HEK293 (cell line): ENCODE measurements at regions not wholly inside any gene's neighbourhood (a gene's known extent, or its start where the extent isn't known, plus 50 kb on each side); places are given as distances from the start of the nearest gene placed in this dataset.

Source experiments
- CTCF ChIA-PET: fragments of 350-600 bp; formaldehyde crosslinking; extraction: SDS; loops from one replicate; lab custom pipeline; 2021; ENCODE audit warnings: antibody characterized with exemption; lab: Yijun Ruan, JAX
- POLR2A ChIA-PET: fragments of 300-600 bp; formaldehyde crosslinking; extraction: SDS; loops from one replicate; lab custom pipeline; 2020; ENCODE audit warnings: antibody characterized with exemption, inconsistent platforms; lab: Yijun Ruan, JAX
- H3K27ac ChIP-seq: fragments of 200-500 bp; sonication (Bioruptor generic); 2 replicates; pipeline ENCODE4 v1.5.1; 2014; ENCODE audit warnings: low read depth, low read length, control low read depth, inconsistent platforms; ENCODE audit errors: extremely low read depth
- H3K36me3 ChIP-seq, 2 experiments: fragments of 200-500 bp in 1 of 2; sonication (Bioruptor generic) in 1 of 2; 1 replicate in 1 of 2; 2 replicates in 1 of 2; pipeline ENCODE4 v1.5.1; 2014 to 2017; ENCODE audit warnings: inconsistent platforms in 2 of 2, low read length in 2 of 2; ENCODE audit not compliant: control insufficient read depth in 2 of 2, insufficient read depth in 1 of 2
- H3K4me1 ChIP-seq: fragments of 200-500 bp; sonication (Bioruptor generic); 2 replicates; pipeline ENCODE4 v1.5.1; 2014; ENCODE audit warnings: mild to moderate bottlenecking, low read length, inconsistent platforms; ENCODE audit not compliant: control insufficient read depth, insufficient read depth
- H3K4me3 ChIP-seq: 2 replicates; pipeline ENCODE4 v1.5.1; 2011; ENCODE audit warnings: low read depth, mild to moderate bottlenecking, control low read depth, low read length, moderate library complexity
- H3K9me3 ChIP-seq: fragments of 200-500 bp; sonication (Bioruptor generic); 2 replicates; pipeline ENCODE4 v1.5.1; 2014; ENCODE audit warnings: low read depth, low read length, inconsistent platforms; ENCODE audit not compliant: control insufficient read depth, insufficient read depth
- KLF1 ChIP-seq: fragments of 450-650 bp; formaldehyde crosslinking; IDR thresholded peaks from 2 replicates; pipeline ENCODE4 v1.5.1; 2016; ENCODE audit warnings: missing biosample characterization, missing genetic modification characterization
- KLF9 ChIP-seq: fragments of 450-650 bp; formaldehyde crosslinking; IDR thresholded peaks from 2 replicates; pipeline ENCODE4 v1.5.1; 2016; ENCODE audit warnings: missing biosample characterization, missing genetic modification characterization, low read depth
- SCRT2 ChIP-seq: fragments of 450-650 bp; formaldehyde crosslinking; IDR thresholded peaks from 2 replicates; pipeline ENCODE4 v1.5.1; 2016; ENCODE audit warnings: missing biosample characterization, missing genetic modification characterization
- ZNF169 ChIP-seq: fragments of 450-650 bp; formaldehyde crosslinking; IDR thresholded peaks from 2 replicates; pipeline ENCODE4 v1.5.1; 2016; ENCODE audit warnings: missing biosample characterization, missing genetic modification characterization
- ZNF366 ChIP-seq: fragments of 450-650 bp; formaldehyde crosslinking; conservative IDR thresholded peaks from 2 replicates; pipeline ENCODE4 v1.5.1; 2016; ENCODE audit warnings: missing biosample characterization, missing genetic modification characterization
- ZNF426 ChIP-seq: fragments of 450-650 bp; formaldehyde crosslinking; IDR thresholded peaks from 2 replicates; pipeline ENCODE4 v1.5.1; 2017; ENCODE audit warnings: missing biosample characterization, missing genetic modification characterization, mild to moderate bottlenecking, inconsistent platforms, moderate library complexity
- ZNF777 ChIP-seq: fragments of 450-650 bp; formaldehyde crosslinking; IDR thresholded peaks from 2 replicates; pipeline ENCODE4 v1.5.1; 2017; ENCODE audit warnings: missing biosample characterization, missing genetic modification characterization, borderline replicate concordance
- ZSCAN16 ChIP-seq: fragments of 450-650 bp; formaldehyde crosslinking; IDR thresholded peaks from 2 replicates; pipeline ENCODE4 v1.5.1; 2016; ENCODE audit warnings: missing biosample characterization, missing genetic modification characterization
- ZSCAN23 ChIP-seq: fragments of 450-650 bp; formaldehyde crosslinking; IDR thresholded peaks from 2 replicates; pipeline ENCODE4 v1.5.1; 2016; ENCODE audit warnings: missing biosample characterization, missing genetic modification characterization
- TF ChIP-seq, protein P1 (sequence below): fragments of 450-650 bp; formaldehyde crosslinking; IDR thresholded peaks from 2 replicates; pipeline ENCODE4 v1.5.1; 2017; ENCODE audit warnings: missing biosample characterization, missing genetic modification characterization
- TF ChIP-seq, protein P2 (sequence below): fragments of 450-650 bp; formaldehyde crosslinking; IDR thresholded peaks from 2 replicates; pipeline ENCODE4 v1.5.1; 2016; ENCODE audit warnings: missing biosample characterization, missing genetic modification characterization
- TF ChIP-seq, protein P3 (sequence below): fragments of 450-650 bp; formaldehyde crosslinking; IDR thresholded peaks from 2 replicates; pipeline ENCODE4 v1.5.1; 2016; ENCODE audit warnings: missing biosample characterization, missing genetic modification characterization, low read depth
- TF ChIP-seq, protein P4 (sequence below): fragments of 450-650 bp; formaldehyde crosslinking; IDR thresholded peaks from 2 replicates; pipeline ENCODE4 v1.5.1; 2016; ENCODE audit warnings: missing biosample characterization, missing genetic modification characterization
- TF ChIP-seq, protein P5 (sequence below): fragments of 450-650 bp; formaldehyde crosslinking; IDR thresholded peaks from 2 replicates; pipeline ENCODE4 v1.5.1; 2016; ENCODE audit warnings: missing biosample characterization, missing genetic modification characterization
- TF ChIP-seq, protein P6 (sequence below): fragments of 450-650 bp; formaldehyde crosslinking; IDR thresholded peaks from 2 replicates; pipeline ENCODE4 v1.5.1; 2016; ENCODE audit warnings: missing biosample characterization, missing genetic modification characterization
- TF ChIP-seq, protein P7 (sequence below): fragments of 450-650 bp; formaldehyde crosslinking; IDR thresholded peaks from 2 replicates; pipeline ENCODE4; 2016; ENCODE audit warnings: missing biosample characterization, missing genetic modification characterization
- TF ChIP-seq, protein P8 (sequence below): fragments of 450-650 bp; formaldehyde crosslinking; optimal IDR thresholded peaks from 2 replicates; pipeline ENCODE3; 2016; ENCODE audit warnings: missing biosample characterization, mild to moderate bottlenecking, missing genetic modification characterization

DNA sequence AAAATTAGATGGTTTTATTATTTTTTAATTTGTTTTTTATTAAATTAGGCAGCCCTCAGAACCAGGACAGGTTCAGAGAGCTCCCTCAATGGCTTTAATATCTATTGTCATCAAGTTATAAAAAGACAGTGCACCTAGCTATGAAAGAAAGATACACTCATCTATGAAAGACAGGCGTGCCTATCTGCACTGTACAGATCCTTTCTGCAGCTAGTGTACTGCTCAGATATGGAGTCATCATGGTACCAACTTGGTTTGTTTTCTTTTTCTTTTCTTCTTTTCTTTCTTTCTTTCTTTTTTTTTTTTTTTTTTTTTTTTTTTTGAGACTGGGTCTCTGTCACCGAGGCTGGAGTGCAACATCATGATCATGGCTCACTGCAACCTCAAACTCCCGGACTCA, 54.8 kb upstream of the GPBP1 start:
- Histone ChIP-seq H3K4me3 (no peak overlapping the region), H3K36me3 (no peaks in the 10 kb centered on the region), H3K27ac (no peak overlapping the region), H3K9me3 (no peaks in the 10 kb centered on the region; the same call in 1 of the 2 replicates)
- ChIA-PET POLR2A (interaction anchor here (1.2 kb wide), 1 partner anchor 122 kb away, joined by 4 read pairs; no protein-coding TSS in a partner anchor), CTCF (no interaction called here)
- TF ChIP-seq, protein P1, sequence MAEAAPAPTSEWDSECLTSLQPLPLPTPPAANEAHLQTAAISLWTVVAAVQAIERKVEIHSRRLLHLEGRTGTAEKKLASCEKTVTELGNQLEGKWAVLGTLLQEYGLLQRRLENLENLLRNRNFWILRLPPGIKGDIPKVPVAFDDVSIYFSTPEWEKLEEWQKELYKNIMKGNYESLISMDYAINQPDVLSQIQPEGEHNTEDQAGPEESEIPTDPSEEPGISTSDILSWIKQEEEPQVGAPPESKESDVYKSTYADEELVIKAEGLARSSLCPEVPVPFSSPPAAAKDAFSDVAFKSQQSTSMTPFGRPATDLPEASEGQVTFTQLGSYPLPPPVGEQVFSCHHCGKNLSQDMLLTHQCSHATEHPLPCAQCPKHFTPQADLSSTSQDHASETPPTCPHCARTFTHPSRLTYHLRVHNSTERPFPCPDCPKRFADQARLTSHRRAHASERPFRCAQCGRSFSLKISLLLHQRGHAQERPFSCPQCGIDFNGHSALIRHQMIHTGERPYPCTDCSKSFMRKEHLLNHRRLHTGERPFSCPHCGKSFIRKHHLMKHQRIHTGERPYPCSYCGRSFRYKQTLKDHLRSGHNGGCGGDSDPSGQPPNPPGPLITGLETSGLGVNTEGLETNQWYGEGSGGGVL (tag by site-specific recombination), result no peak
- TF ChIP-seq KLF1 (tag by site-specific recombination), result no peak
- TF ChIP-seq, protein P2, sequence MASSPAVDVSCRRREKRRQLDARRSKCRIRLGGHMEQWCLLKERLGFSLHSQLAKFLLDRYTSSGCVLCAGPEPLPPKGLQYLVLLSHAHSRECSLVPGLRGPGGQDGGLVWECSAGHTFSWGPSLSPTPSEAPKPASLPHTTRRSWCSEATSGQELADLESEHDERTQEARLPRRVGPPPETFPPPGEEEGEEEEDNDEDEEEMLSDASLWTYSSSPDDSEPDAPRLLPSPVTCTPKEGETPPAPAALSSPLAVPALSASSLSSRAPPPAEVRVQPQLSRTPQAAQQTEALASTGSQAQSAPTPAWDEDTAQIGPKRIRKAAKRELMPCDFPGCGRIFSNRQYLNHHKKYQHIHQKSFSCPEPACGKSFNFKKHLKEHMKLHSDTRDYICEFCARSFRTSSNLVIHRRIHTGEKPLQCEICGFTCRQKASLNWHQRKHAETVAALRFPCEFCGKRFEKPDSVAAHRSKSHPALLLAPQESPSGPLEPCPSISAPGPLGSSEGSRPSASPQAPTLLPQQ (tag by site-specific recombination), result no peak
- no peak for TF ChIP-seq KLF9 (tag by site-specific recombination)
- TF ChIP-seq ZNF366 (tag by site-specific recombination), result no peak
- TF ChIP-seq, protein P3, sequence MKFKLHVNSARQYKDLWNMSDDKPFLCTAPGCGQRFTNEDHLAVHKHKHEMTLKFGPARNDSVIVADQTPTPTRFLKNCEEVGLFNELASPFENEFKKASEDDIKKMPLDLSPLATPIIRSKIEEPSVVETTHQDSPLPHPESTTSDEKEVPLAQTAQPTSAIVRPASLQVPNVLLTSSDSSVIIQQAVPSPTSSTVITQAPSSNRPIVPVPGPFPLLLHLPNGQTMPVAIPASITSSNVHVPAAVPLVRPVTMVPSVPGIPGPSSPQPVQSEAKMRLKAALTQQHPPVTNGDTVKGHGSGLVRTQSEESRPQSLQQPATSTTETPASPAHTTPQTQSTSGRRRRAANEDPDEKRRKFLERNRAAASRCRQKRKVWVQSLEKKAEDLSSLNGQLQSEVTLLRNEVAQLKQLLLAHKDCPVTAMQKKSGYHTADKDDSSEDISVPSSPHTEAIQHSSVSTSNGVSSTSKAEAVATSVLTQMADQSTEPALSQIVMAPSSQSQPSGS (tag by site-specific recombination), result no peak
- TF ChIP-seq, protein P4, sequence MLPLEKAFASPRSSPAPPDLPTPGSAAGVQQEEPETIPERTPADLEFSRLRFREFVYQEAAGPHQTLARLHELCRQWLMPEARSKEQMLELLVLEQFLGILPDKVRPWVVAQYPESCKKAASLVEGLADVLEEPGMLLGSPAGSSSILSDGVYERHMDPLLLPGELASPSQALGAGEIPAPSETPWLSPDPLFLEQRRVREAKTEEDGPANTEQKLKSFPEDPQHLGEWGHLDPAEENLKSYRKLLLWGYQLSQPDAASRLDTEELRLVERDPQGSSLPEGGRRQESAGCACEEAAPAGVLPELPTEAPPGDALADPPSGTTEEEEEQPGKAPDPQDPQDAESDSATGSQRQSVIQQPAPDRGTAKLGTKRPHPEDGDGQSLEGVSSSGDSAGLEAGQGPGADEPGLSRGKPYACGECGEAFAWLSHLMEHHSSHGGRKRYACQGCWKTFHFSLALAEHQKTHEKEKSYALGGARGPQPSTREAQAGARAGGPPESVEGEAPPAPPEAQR (tag by site-specific recombination), result no peak
- no peak for TF ChIP-seq ZSCAN16
- no peak for TF ChIP-seq SCRT2
- TF ChIP-seq, protein P5, sequence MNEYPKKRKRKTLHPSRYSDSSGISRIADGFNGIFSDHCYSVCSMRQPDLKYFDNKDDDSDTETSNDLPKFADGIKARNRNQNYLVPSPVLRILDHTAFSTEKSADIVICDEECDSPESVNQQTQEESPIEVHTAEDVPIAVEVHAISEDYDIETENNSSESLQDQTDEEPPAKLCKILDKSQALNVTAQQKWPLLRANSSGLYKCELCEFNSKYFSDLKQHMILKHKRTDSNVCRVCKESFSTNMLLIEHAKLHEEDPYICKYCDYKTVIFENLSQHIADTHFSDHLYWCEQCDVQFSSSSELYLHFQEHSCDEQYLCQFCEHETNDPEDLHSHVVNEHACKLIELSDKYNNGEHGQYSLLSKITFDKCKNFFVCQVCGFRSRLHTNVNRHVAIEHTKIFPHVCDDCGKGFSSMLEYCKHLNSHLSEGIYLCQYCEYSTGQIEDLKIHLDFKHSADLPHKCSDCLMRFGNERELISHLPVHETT (tag by site-specific recombination), result no peak
- TF ChIP-seq ZNF169 (tag by site-specific recombination), result no peak
- TF ChIP-seq ZNF777 (tag by site-specific recombination), result no peak
- TF ChIP-seq, protein P6, sequence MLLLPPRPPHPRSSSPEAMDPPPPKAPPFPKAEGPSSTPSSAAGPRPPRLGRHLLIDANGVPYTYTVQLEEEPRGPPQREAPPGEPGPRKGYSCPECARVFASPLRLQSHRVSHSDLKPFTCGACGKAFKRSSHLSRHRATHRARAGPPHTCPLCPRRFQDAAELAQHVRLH (tag by site-specific recombination), result no peak
- TF ChIP-seq ZSCAN23, result no peak
- TF ChIP-seq, all 188 proteins: peak for 0
- no peaks in the 10 kb centered on the region for H3K4me1 ChIP-seq

DNA sequence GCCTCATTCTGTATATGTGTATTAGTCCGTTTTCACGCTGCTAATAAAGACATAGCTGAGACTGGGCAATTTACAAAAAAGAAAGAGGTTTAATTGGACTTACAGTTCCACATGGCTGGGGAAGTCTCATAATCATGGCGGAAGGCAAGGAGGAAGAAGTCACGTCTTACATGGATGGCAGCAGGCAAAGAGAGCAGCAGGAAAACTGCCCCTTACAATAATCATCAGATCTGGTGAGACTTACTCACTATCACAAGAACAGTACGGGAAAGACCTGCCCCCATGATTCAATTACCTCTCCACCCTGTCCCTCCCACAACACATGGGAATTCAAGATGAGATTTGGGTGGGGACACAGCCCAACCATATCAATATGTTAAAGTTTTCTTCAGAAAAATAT, 49.8 kb upstream of the GPBP1 start:
- Histone ChIP-seq H3K27ac (no peak overlapping the region), H3K9me3 (no peaks in the 10 kb centered on the region; the same call in 1 of the 2 replicates), H3K4me3 (no peak overlapping the region), H3K36me3 (no peaks in the 10 kb centered on the region), H3K4me1 (no peaks in the 10 kb centered on the region)
- TF ChIP-seq ZNF426 (tag by site-specific recombination), result no peak
- TF ChIP-seq, protein P7, sequence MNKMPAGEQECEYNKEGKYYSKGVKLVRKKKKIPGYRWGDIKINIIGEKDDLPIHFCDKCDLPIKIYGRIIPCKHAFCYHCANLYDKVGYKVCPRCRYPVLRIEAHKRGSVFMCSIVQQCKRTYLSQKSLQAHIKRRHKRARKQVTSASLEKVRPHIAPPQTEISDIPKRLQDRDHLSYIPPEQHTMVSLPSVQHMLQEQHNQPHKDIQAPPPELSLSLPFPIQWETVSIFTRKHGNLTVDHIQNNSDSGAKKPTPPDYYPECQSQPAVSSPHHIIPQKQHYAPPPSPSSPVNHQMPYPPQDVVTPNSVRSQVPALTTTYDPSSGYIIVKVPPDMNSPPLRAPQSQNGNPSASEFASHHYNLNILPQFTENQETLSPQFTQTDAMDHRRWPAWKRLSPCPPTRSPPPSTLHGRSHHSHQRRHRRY (tag by site-specific recombination), result no peak
- TF ChIP-seq, protein P8, sequence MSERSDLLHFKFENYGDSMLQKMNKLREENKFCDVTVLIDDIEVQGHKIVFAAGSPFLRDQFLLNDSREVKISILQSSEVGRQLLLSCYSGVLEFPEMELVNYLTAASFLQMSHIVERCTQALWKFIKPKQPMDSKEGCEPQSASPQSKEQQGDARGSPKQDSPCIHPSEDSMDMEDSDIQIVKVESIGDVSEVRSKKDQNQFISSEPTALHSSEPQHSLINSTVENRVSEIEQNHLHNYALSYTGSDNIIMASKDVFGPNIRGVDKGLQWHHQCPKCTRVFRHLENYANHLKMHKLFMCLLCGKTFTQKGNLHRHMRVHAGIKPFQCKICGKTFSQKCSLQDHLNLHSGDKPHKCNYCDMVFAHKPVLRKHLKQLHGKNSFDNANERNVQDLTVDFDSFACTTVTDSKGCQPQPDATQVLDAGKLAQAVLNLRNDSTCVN (tag by site-specific recombination), result no peak
- POLR2A ChIA-PET, result no interaction called here
- CTCF ChIA-PET, result interaction anchor here (1.7 kb wide), 1 partner anchor 14 kb away, joined by 3 read pairs; no protein-coding TSS in a partner anchor
